ENCODE measurements at regions not wholly inside any gene's neighbourhood (a gene's known extent, or its start where the extent isn't known, plus 50 kb on each side); places are given as distances from the start of the nearest gene placed in this dataset.
A peak's percentile ranks its signal among the peaks of the same experiment; 100 is the strongest.

DNA sequence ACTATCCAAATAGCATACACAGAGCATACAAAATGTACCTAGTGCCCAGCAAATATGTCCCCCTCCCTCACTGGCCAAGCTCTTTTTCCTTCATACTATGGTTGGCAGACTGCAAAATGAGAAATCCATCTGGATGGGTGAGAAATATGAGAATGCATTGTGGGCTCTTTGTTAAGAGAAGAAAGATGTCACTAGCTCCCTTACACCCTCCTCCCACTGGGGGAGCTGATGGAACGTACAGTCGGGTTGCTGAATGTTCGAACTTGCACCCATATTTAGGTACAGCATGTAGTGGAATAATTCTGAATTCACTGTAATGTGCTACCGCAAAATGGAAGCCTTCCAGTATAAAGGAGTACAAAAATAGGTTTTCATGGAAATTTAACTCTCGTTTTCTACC, 377.4 kb downstream of the GRIN2B start:
- intact Hi-C loops (cut with DNase I), result no loop called here
- TF ChIP-seq, protein P1, sequence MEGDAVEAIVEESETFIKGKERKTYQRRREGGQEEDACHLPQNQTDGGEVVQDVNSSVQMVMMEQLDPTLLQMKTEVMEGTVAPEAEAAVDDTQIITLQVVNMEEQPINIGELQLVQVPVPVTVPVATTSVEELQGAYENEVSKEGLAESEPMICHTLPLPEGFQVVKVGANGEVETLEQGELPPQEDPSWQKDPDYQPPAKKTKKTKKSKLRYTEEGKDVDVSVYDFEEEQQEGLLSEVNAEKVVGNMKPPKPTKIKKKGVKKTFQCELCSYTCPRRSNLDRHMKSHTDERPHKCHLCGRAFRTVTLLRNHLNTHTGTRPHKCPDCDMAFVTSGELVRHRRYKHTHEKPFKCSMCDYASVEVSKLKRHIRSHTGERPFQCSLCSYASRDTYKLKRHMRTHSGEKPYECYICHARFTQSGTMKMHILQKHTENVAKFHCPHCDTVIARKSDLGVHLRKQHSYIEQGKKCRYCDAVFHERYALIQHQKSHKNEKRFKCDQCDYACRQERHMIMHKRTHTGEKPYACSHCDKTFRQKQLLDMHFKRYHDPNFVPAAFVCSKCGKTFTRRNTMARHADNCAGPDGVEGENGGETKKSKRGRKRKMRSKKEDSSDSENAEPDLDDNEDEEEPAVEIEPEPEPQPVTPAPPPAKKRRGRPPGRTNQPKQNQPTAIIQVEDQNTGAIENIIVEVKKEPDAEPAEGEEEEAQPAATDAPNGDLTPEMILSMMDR (IDR thresholded peaks at IDR 0.05), result no peak
- WGBS, 3 donors, result 70 to 74% (median 71%) methylated on average over 5 of the region's 5 CpGs
- no peaks in the 10 kb centered on the region for H3K36me3 ChIP-seq (ENCODE audit: insufficient read depth in 1 of 2, low read depth in 1 of 2)
- DNase-seq (no peak), ATAC-seq (no peak)
- H3K27me3 ChIP-seq (ENCODE audit: insufficient read depth in 3 of 3, low read length in 2 of 3), result no peaks in the 10 kb centered on the region
- H3K9me3 ChIP-seq, result no peaks in the 10 kb centered on the region
- H3K27ac ChIP-seq, result no peak overlapping the region
- no peaks in the 10 kb centered on the region for H3K4me1 ChIP-seq
- H3K4me3 ChIP-seq, result no peak overlapping the region

DNA sequence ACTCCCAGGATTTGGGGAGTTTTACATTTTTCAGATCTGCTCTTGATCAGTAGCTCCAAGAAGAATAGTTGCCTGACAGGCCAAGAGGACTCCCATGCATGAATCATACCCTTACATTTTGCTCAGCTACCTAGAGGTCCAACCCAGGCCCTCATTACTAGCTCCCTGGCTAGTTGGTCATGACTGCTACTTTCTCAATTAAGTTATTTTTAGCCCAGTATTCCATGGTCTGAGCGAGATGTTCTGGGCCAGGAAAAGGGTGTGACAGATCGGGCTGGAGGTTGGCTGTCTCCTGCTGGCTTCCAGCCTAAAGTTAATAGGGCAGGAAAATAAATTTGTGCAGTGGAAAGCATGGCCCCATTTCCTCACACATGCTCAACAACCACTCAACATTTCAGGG, 379.2 kb downstream of the GRIN2B start:
- Histone ChIP-seq H3K27me3 (ENCODE audit: insufficient read depth in 3 of 3, low read length in 2 of 3) (no peaks in the 10 kb centered on the region), H3K4me3 (no peak overlapping the region), H3K9me3 (no peaks in the 10 kb centered on the region), H3K27ac (no peak overlapping the region), H3K4me1 (no peaks in the 10 kb centered on the region), H3K36me3 (ENCODE audit: insufficient read depth in 1 of 2, low read depth in 1 of 2) (no peaks in the 10 kb centered on the region)
- intact Hi-C loops (cut with DNase I), result no loop called here
- no peak for DNase-seq
- 3 to 8% (median 8%) methylated on average over 2 of the region's 2 CpGs for WGBS, 3 donors
- TF ChIP-seq, protein P1 (IDR thresholded peaks at IDR 0.05), result no peak
- ATAC-seq, result peak in 1 of 4 donors; percentile 38

DNA sequence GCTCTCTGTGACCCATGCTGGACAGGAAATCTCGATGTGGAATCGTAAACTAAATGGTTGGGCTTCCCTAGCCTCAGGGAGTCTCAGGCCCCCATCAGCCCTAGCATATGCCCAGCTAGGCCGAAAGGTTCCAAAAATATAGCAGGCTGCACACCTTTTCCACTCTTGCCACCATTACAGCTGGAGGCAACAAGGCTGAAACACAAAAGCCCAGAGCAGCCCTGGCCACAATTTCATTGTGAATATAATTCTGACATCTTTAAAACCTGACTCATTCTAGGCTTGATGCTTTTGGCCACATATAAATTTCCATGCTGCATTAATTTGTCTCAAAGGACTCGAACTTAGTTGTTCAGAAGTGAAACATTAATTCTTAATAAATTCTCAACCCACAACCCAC, 382.2 kb downstream of the GRIN2B start:
- Histone ChIP-seq H3K27ac (no peak overlapping the region), H3K27me3 (ENCODE audit: insufficient read depth in 3 of 3, low read length in 2 of 3) (no peaks in the 10 kb centered on the region), H3K9me3 (no peaks in the 10 kb centered on the region), H3K4me1 (no peaks in the 10 kb centered on the region), H3K36me3 (ENCODE audit: insufficient read depth in 1 of 2, low read depth in 1 of 2) (no peaks in the 10 kb centered on the region), H3K4me3 (no peak overlapping the region)
- ATAC-seq (no peak), DNase-seq (no peak)
- TF ChIP-seq, protein P1 (IDR thresholded peaks at IDR 0.05), result no peak
- intact Hi-C loops (cut with DNase I), result no loop called here
- 53 to 65% (median 58%) methylated on average over 4 of the region's 4 CpGs for WGBS, 3 donors

DNA sequence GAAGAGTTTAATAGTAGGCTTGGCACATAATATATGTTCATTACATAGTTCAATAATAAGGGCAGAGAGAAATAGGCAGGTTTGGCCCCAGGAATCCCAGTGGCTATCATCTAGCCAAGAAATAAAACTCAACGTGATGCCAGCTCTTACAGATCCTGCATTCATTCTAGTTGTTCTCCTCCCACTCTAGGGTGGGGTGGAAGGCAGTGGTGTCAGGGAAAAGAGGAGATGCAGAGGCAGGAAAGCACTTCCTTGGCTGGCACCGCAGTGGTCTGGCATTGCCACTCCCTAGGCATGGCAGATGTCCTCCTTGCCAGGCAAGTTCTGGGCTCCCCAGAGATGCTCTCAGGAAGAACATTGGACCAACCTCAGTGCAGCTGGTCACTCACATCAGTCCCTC, 383.6 kb downstream of the GRIN2B start:
- intact Hi-C loops (cut with DNase I), result no loop called here
- Histone ChIP-seq H3K27ac (no peak overlapping the region), H3K27me3 (ENCODE audit: insufficient read depth in 3 of 3, low read length in 2 of 3) (no peaks in the 10 kb centered on the region), H3K4me3 (no peak overlapping the region), H3K36me3 (ENCODE audit: insufficient read depth in 1 of 2, low read depth in 1 of 2) (no peaks in the 10 kb centered on the region), H3K4me1 (no peaks in the 10 kb centered on the region), H3K9me3 (no peaks in the 10 kb centered on the region)
- no peak for DNase-seq
- 28 to 64% (median 39%) methylated on average over 2 of the region's 2 CpGs for WGBS, 3 donors
- ATAC-seq, result no peak
- TF ChIP-seq, protein P1 (IDR thresholded peaks at IDR 0.05), result no peak

DNA sequence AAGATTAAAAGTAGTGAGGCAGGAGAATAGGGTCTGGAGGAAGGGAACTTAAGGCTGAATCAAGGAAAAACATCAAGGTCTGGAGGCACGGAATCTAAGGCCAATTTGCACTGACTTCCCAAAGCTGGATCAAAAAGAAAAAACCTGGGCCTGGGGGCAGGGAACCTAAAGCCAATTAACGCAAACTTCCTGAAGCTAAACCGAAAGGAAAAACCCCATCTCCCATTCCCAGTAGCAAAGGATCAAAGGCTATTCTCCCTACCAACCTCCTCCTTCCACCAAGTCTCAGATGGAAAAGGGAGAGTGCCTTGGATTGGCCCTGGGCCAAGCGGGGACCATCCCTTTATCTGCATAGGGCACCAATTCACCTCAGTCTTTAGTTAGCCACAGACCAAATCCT, 384.2 kb downstream of the GRIN2B start:
- no peak overlapping the region for H3K4me3 ChIP-seq
- WGBS, 3 donors, result 84 to 90% (median 87%) methylated on average over 4 of the region's 4 CpGs

More for the DNA sequence above, 384.2 kb downstream of the GRIN2B start:
- TF ChIP-seq, protein P1 (IDR thresholded peaks at IDR 0.05), result no peak
- no peak for ATAC-seq
- intact Hi-C loops (cut with DNase I), result no loop called here
- H3K36me3 ChIP-seq (ENCODE audit: insufficient read depth in 1 of 2, low read depth in 1 of 2), result no peaks in the 10 kb centered on the region
- DNase-seq, result no peak
- H3K9me3 ChIP-seq, result no peaks in the 10 kb centered on the region
- H3K4me1 ChIP-seq, result no peaks in the 10 kb centered on the region
- H3K27ac ChIP-seq, result no peak overlapping the region
- no peaks in the 10 kb centered on the region for H3K27me3 ChIP-seq (ENCODE audit: insufficient read depth in 3 of 3, low read length in 2 of 3)
